Right lobe of liver (tissue), 4 donors: ENCODE measurements at regions not wholly inside any gene's neighbourhood (a gene's known extent, or its start where the extent isn't known, plus 50 kb on each side); places are given as distances from the start of the nearest gene placed in this dataset.

Source experiments
- CTCF ChIP-seq, 4 donors: fragments of 200-600 bp in 3 of 4; fragments of 450-650 bp in 1 of 4; IDR thresholded peaks; one replicate each; pipeline versions ENCODE4 v1.5.1 to v1.8.0; 2016 to 2022; ENCODE audit warnings: antibody characterized with exemption in 4 of 4, mild to moderate bottlenecking in 2 of 4
- POLR2A ChIP-seq: fragments of 450-650 bp; IDR thresholded peaks from one replicate; pipeline ENCODE4 v1.6.1; 2017; ENCODE audit warnings: antibody characterized with exemption, mild to moderate bottlenecking
- donor health status: DM: no; HTN: no; CAD: no.
- donor health status: DM: no; HTN: no; CAD: no.
- donor health status: DM: no; HTN: yes; CAD: no.

GRCh38 chr3:22981861-22982260, 221.3 kb upstream of the UBE2E2 start:
- TF ChIP-seq CTCF (IDR thresholded peaks at IDR 0.05) (no peak), POLR2A (no peak)
